GM19438 (cell line): ENCODE measurements at regions not wholly inside any gene's neighbourhood (a gene's known extent, or its start where the extent isn't known, plus 50 kb on each side); places are given as distances from the start of the nearest gene placed in this dataset.
"Not testable (repeated sequence)": the region's sequence is repeated elsewhere in the genome, so short reads cannot be mapped to it uniquely, and the experiment has no call there.

Experiments
- ATAC-seq: cut with Tn5 transposase; IDR thresholded peaks from one replicate; pipeline ENCODE4 v1.9.1; 2021; ENCODE audit warnings: low read depth; ENCODE audit not compliant: unreplicated experiment

DNA sequence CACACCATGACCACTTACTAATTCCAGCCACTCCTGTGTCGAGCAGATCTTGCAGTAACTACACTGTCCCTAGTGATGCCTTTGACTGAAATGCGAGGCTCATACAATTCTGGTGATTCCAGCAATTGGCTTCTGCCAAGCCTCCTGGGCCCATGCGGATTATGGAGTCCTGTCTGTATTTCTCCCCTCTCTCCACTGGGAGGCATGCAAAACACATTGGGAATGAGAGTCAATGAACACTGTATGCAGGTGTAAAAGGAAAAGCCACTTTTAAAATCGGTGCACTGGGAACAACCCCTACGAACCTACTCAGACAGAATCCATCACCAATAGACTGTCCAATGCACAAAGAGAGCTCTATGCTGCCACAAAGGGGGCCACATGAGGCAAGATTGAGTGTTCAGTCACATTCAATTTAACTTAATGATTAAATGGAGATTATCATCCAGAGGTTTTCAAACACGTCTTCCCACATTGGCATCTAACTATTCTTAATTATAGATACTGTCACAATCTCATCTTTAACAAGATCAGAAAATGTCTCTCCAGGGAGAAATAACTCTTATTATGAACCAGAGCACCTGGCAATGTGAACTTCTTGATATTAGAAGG is 550.6 kb downstream of the GLRX3 start:
- no peak for ATAC-seq

DNA sequence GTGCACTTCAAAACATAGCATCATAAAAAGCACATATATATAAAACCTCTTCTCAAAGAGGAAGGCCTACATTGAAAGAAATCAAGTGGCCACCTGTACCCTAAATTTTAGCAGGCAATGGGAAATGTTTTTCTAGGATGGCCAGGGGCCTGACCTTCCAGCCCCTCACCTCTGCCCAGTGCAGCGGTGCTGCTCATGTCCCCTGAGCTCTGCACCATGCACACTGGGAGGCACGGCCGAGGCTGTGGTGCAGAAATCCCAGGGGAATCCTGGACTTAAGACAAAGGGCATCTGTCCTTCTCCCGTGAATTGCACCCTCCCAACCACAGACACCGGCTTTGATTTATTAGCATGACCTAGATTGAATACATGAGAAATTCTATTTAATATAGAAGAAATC is 551.4 kb downstream of the GLRX3 start:
- ATAC-seq, result no peak

DNA sequence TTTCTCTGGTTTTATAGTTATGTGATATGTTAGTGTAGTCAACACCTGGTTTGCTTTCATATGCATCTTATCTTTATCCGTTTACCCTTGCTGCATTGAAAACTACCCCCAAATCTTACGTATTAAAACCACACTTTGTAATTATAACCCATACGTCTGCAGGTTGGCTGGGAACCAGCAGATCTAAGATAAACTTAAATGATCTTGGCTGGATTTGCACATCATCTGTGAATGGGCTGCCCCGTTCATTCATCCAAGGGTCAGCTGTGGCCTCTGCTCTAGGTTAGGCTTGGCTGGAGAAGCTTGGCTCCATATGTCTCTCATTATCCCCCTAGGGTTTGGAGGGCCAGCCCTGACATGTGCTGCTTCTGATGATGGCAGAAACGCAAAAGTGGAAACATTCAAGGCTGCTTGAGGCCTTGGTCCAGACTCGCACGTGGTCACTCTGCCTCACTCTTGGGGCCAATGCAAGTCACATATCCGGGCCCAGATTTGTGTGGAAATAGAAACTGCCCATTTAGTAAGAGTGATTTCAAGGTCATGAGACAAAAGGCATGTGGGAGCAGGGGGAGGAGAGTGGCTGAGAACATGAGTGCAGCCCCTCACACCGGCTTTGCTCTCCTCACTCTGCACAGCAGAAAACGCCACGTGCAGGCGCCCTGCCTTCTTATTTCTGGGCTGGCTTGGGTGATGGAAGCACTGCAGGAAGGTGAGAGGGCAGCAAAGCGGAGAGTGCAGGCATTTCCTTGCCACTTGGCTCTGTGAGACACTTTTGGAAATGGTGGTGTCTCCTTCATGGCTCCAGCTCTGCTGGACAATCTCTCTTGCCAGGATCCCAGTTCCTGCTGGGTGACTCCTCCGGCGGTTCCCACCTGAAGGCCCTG is 553.8 kb downstream of the GLRX3 start:
- ATAC-seq, result no peak

DNA sequence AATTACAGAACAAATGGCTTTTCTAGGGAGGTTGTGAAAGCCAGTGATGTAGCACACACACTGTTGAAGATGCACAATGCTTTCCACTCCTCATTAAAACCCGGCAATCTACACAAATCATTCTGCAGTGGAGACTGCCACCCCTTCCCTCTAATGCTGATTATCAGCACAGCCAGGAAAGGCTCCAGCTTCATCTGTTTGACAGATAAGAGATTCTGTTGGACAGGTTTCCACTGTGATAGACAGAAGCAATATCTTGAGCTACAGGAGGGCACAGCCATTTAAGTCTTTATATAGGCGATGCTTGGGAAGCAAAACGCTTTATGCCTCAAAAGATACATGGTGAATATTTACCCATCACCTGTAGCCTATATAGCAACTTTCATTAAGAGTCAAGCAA is 555.6 kb downstream of the GLRX3 start:
- ATAC-seq, result no peak

DNA sequence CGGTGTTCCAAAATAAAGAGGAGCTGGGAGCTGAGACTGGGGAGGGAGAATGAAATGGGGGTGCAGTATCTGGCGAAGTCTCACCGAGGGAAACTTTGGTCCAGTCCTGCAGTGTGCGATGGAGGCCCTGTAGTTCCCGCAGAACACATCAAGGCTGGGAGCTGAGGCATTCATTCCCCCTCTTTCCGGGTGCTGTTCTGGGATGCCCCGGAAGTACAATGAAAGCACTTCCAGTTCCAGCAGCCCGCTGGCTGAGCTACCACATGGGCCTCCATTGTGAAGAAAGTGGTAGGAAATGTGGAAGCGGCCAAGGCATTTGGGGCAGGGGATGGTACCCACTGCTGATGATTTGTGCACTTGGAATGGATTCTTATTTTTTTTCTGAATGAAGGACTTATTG is 560.7 kb downstream of the GLRX3 start:
- no peak for ATAC-seq

GRCh38 chr10:130707389-130707979 is 571.3 kb downstream of the GLRX3 start:
- ATAC-seq, result no peak

DNA sequence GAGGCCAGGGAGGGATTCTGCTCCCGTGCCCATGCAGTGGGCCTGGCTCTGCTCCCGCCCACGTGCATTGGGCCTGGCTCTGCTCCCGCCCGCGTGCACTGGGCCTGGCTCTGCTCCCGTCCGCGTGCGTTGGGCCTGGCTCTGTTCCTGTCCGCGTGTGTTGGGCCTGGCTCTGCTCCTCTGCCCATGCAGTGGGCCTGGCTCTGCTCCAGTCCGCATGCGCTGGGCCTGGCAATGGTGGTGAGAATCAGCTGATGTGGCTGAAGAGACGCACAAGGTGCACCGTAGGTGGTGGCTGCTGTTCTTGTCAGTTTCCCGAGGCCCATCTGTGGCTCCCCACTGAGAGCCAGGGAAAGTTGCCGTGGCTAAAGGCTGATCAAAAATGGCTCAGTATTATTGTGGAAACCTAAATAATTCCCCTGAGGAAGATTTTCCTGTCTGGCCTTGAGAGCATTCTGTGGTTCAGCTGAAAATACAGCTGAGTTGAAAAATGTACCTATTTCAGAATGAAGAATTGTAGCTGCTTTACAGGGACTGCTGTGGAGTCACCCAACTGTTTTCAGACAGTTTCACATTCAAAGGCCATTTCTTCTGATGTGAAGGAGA is 572.4 kb downstream of the GLRX3 start:
- no peak for ATAC-seq

DNA sequence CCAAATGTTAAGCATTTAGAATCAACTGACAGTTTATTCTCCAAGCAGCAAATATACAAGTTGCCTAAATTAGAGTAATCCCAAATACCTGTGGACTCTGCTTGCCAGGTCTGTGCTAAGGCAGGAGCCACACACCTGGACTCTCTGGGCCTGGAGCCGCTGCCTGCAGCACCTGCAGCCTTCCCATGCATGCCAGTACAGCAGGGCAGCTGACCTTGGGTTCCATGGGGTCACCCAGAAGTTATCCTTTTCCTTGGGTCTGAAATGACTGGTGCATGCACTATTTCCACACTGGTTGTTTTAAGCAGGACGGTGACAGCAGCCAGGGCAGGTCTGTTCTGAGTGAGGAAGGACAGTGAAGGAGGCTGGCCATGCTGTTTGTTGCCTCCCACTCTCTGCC is 573.2 kb downstream of the GLRX3 start:
- no peak for ATAC-seq

DNA sequence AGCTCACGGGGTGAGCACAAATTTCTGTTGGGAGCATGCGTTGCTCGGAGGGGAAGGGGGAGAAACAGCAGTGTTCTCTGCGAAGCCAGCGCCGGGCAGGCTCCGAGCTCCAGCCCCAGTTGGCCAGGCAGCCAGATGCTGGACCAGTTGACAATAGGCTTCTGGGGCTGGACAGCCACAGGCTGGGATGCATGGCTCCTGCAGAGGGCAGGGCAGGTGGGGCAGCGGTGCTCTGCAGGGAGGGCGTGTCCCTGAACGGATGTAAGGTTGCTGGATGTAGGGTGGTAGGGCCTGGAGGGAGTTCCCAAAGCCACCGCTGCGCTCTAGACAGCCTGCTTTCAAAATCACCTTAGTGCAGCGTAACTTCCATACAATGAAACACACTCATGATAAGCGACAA is 574.9 kb downstream of the GLRX3 start:
- ATAC-seq, result no peak

GRCh38 chr10:130713135-130713534 is 576.9 kb downstream of the GLRX3 start:
- ATAC-seq, result no peak

GRCh38 chr10:130713731-130714130 is 577.5 kb downstream of the GLRX3 start:
- ATAC-seq, result no peak

DNA sequence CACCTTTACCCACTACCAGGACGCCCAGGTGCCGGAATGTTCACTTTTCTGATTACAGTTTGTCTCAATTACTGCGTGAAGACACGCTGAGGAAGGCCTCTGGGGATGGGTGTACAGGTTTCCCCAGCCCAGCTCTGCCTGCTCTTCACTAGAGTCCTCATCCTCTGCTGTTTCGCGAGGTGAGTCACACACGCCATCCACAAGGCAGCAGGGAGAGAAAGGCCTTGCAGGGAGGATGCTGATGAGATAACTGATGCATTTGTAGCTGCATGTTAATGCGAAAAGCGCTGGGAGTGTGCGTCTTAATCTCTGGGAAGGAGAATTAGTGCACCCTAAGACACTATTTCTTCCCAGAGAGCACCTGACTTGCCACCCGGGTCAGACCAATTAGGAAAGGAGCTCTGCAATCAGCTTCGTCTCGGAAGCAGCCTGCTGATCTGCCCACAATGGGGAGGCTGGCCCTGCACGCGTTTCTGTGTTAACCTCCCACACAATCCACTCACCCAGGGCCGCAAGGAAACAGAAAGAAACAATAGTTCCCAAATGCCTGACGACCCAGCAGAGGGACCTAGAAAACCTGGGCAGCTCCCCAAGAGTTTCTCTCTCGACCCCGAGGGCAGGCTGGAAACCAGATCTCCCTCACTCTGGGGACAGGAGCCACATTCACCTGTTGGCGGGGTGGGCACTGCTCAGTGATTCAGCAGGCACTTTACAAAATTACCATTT is 578.7 kb downstream of the GLRX3 start:
- no peak for ATAC-seq

- no peak for ATAC-seq
These were observed 579.8 kb downstream of the GLRX3 start for GRCh38 chr10:130715686-130716670.

DNA sequence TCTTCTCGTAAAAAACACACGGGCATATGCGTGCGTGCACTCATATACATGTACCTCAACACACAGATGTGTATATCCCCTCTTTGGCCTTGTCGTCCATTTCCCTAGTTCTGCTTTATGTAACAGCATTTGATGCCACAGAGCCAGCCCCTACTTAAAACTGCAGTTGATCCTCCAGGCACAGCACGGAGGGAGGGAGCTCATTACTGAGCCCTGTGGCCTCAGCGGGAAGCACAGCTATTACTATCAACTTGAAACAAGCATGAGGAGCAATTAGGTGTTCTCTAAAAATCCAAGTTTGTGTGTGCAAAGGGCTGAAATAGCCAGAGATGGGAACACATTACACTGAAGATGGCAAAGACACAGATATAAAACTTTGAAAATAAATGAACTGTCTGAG is 580.9 kb downstream of the GLRX3 start:
- ATAC-seq, result no peak

GRCh38 chr10:130718744-130719447 is 582.7 kb downstream of the GLRX3 start:
- not testable (repeated sequence) for ATAC-seq

- no peak for ATAC-seq
These were observed 583.2 kb downstream of the GLRX3 start for GRCh38 chr10:130719448-130719752.

GRCh38 chr10:130720235-130720634 is 584.0 kb downstream of the GLRX3 start:
- ATAC-seq, result no peak

DNA sequence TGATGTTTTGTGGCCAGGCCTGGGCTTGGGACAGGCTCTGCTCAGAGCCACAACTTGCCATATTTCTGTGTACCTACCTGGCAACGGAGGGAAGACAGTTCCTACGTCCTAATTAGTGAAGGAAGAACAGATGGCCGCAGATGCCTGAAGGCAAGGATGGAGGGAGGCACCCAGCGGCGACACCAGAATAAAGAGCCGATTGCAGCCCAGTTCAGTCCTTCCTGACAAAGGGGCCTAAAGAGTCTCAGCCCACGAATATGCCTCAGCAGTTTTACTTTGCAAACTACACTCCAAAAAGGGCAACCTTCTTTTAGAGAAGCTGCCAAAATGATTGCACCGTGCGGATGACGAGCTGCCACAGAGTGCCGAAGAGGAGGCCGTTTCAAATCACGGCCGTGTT is 585.8 kb downstream of the GLRX3 start:
- ATAC-seq, result no peak

GRCh38 chr10:130723704-130724103 is 587.5 kb downstream of the GLRX3 start:
- ATAC-seq, result no peak
